Cardiac muscle cell (in vitro differentiated cells and primary cell): ENCODE measurements at regions not wholly inside any gene's neighbourhood (a gene's known extent, or its start where the extent isn't known, plus 50 kb on each side); places are given as distances from the start of the nearest gene placed in this dataset.

Experiments
- DNase-seq, 2 donors: peaks; one replicate each; pipeline versions ENCODE4 v3.0.0 to v3.0.0-alpha.2; 2010 to 2017; ENCODE audit warnings: low read depth in 1 of 2, low spot score in 1 of 2
- H3K27ac ChIP-seq: fragments of 200-600 bp; sonication (generic); 2 replicates; pipeline ENCODE4 v1.5.1; 2016
- H3K27me3 ChIP-seq: fragments of 200-600 bp; sonication (generic); 2 replicates; pipeline ENCODE4 v1.6.0; 2016; ENCODE audit warnings: control low read depth
- H3K36me3 ChIP-seq: fragments of 200-600 bp; sonication (generic); 2 replicates; pipeline ENCODE4 v1.5.1; 2016; ENCODE audit warnings: control low read depth
- H3K4me1 ChIP-seq: fragments of 200-600 bp; sonication (generic); 2 replicates; pipeline ENCODE4 v1.8.1; 2017; ENCODE audit warnings: low read depth, mild to moderate bottlenecking, mixed run types
- H3K4me3 ChIP-seq: fragments of 200-600 bp; sonication (generic); 2 replicates; pipeline ENCODE4 v1.5.1; 2016; ENCODE audit warnings: mild to moderate bottlenecking
- H3K9me3 ChIP-seq: fragments of 200-600 bp; sonication (generic); 2 replicates; pipeline ENCODE4 v1.5.1; 2017; ENCODE audit warnings: low read depth, mild to moderate bottlenecking, control low read depth
- TF ChIP-seq, protein P1 (sequence below): IDR thresholded peaks from 2 replicates; pipeline ENCODE4 v1.5.1; 2012; ENCODE audit warnings: low read depth, mild to moderate bottlenecking, low read length

GRCh38 chr2:42984617-42985016 lies 192.2 kb upstream of the HAAO start:
- Histone ChIP-seq H3K4me1 (no peaks in the 10 kb centered on the region), H3K36me3 (no peaks in the 10 kb centered on the region), H3K9me3 (no peaks in the 10 kb centered on the region), H3K27me3 (no peaks in the 10 kb centered on the region), H3K4me3 (no peak overlapping the region), H3K27ac (no peak overlapping the region)
- no peak for DNase-seq
- TF ChIP-seq, protein P1, sequence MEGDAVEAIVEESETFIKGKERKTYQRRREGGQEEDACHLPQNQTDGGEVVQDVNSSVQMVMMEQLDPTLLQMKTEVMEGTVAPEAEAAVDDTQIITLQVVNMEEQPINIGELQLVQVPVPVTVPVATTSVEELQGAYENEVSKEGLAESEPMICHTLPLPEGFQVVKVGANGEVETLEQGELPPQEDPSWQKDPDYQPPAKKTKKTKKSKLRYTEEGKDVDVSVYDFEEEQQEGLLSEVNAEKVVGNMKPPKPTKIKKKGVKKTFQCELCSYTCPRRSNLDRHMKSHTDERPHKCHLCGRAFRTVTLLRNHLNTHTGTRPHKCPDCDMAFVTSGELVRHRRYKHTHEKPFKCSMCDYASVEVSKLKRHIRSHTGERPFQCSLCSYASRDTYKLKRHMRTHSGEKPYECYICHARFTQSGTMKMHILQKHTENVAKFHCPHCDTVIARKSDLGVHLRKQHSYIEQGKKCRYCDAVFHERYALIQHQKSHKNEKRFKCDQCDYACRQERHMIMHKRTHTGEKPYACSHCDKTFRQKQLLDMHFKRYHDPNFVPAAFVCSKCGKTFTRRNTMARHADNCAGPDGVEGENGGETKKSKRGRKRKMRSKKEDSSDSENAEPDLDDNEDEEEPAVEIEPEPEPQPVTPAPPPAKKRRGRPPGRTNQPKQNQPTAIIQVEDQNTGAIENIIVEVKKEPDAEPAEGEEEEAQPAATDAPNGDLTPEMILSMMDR = no peak

DNA sequence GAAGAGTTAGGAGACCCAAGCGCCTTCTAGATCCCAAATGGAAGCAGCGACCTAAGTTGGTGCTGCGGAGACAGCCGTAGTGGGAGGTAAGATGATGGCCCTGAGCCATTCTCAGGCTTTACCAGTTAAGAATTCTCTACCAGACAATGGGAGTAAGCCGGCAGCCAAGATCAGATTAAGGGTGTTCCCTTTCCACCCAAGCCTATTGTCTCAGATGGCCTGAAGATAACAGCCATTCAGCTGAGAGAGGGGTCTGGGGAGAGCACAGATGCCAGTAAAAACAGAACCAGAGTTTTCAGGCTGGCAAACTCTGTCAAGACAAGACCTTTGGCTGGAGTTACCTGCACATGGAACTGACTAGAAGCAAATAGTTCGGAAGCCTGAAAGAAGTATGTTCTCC lies 191.7 kb upstream of the HAAO start:
- no peaks in the 10 kb centered on the region for H3K36me3 ChIP-seq
- no peak overlapping the region for H3K27ac ChIP-seq
- H3K27me3 ChIP-seq = no peaks in the 10 kb centered on the region
- TF ChIP-seq, protein P1 = no peak
- DNase-seq = no peak
- H3K9me3 ChIP-seq = no peaks in the 10 kb centered on the region
- H3K4me3 ChIP-seq = no peak overlapping the region
- no peaks in the 10 kb centered on the region for H3K4me1 ChIP-seq

GRCh38 chr2:42980764-42981416 lies 188.5 kb upstream of the HAAO start:
- no peak for DNase-seq
- Histone ChIP-seq H3K9me3 (no peaks in the 10 kb centered on the region), H3K27ac (no peak overlapping the region), H3K36me3 (no peaks in the 10 kb centered on the region), H3K27me3 (no peaks in the 10 kb centered on the region), H3K4me1 (no peaks in the 10 kb centered on the region), H3K4me3 (no peak overlapping the region)
- TF ChIP-seq, protein P1 = no peak

DNA sequence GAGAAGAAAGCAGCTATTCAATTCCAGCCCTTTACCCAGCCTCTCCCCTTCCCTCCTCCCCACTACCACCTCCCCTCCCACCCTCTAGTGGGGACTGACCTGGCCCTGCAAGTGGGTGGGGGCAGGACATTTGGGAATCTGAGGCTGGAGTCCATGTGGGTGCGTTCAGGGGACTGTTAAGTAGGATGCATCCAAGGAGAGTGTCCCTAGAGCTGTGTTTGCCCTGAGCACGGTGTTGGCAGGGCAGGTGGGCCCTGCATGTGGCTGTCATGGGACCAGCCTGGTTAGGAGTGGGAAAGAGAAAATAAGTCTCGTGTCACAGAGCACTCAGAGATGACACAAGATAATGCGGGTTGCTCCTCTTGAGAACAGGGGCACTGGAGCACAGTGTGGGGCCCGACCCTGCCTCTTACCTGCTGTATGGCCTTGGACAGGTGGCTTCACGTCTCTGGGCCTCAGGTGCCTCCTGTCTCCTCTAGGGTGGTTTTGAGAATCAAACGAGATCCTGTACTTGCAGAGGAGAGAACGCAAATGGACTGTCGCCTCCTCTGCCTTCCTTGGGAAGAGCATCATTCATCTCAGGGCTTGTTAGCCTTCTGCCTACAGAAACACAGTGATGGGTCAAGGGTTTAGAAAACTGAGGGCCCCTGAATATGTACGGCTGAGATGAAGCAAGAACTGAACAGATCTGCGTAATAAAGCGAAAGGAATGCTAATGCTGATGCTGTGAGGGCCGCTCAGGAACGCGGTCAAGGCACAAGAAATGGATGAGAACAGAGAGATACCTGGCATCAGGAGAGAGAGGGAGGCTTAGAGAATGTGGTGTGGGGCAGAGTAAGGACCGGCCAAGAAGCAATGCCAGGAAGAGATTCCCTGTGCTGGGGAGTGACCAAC lies 187.7 kb upstream of the HAAO start:
- TF ChIP-seq, protein P1 = no peak
- H3K27me3 ChIP-seq = no peaks in the 10 kb centered on the region
- no peak for DNase-seq
- no peaks in the 10 kb centered on the region for H3K4me1 ChIP-seq
- H3K4me3 ChIP-seq = no peak overlapping the region
- no peaks in the 10 kb centered on the region for H3K9me3 ChIP-seq
- H3K36me3 ChIP-seq = no peaks in the 10 kb centered on the region
- no peak overlapping the region for H3K27ac ChIP-seq

DNA sequence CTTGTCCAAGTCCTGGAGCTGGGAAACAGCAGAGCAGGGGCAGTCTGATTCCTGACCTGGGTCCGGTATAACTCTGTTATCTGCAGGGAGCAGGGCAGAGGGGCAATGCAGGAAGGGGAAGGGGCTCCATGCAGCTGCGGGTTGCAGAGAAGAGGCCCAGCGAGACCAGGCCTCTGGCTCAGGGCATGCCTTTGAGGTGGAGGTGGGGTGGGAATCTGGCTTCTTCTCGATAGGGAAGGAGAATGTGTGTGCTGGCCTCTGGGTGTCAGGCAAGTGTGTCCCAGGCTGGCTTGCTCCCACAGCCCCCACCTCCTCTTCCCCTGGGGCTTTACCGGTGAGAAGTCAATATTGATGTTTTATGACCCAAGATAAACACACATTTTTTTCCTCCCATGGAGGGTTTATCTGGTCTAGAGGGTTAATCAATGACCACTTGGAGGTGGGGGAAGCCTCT lies 187.1 kb upstream of the HAAO start:
- Histone ChIP-seq H3K9me3 (no peaks in the 10 kb centered on the region), H3K4me1 (no peaks in the 10 kb centered on the region), H3K36me3 (no peaks in the 10 kb centered on the region), H3K4me3 (no peak overlapping the region), H3K27me3 (no peaks in the 10 kb centered on the region), H3K27ac (no peak overlapping the region)
- TF ChIP-seq, protein P1 = no peak
- DNase-seq = no peak
